ENCODE measurements at regions not wholly inside any gene's neighbourhood (a gene's known extent, or its start where the extent isn't known, plus 50 kb on each side); places are given as distances from the start of the nearest gene placed in this dataset.

- Mint-ChIP-seq H3K9me3 (peaks cover 16% of the 10 kb centered on the region; the same call in 2 of the 3 replicates), H3K27me3 (ENCODE audit: insufficient read depth, low read depth, poor library complexity) (peaks cover 3% of the 10 kb centered on the region), H3K4me1 (no peaks in the 10 kb centered on the region), H3K4me3 (no peak overlapping the region), H3K27ac (no peak overlapping the region), H3K36me3 (ENCODE audit: low read depth) (peaks cover 12% of the 10 kb centered on the region; the same call in 2 of the 3 replicates)
- H3K4me2 ChIP-seq = no peak overlapping the region
- H3K27ac ChIP-seq (ENCODE audit: low read depth) = no peak overlapping the region
- H3K36me3 ChIP-seq (ENCODE audit: insufficient read depth) = no peaks in the 10 kb centered on the region; the same call in 1 of the 2 replicates
- H3F3A ChIP-seq (replicated peaks; ENCODE audit: low read depth) = no peaks in the 10 kb centered on the region
- no peak overlapping the region for H2AFZ ChIP-seq
- TF ChIP-seq POLR2AphosphoS5 (IDR thresholded peaks at IDR 0.05; ENCODE audit: low read depth) = no peak
- TF ChIP-seq ZNF331 (CRISPR knock-in tag; IDR thresholded peaks at IDR 0.05; ENCODE audit: low read depth) = no peak
- no peak for TF ChIP-seq STAT1 (IDR thresholded peaks at IDR 0.05; ENCODE audit: unreplicated experiment)
- no peak for TF ChIP-seq ZNF114 (CRISPR knock-in tag; IDR thresholded peaks at IDR 0.05)
- no peak for TF ChIP-seq EZH2phosphoT487 (IDR thresholded peaks at IDR 0.05; ENCODE audit: unreplicated experiment)
- TF ChIP-seq ZNF462 (CRISPR knock-in tag; IDR thresholded peaks at IDR 0.05) = no peak
- no peak for TF ChIP-seq EZH2 (IDR thresholded peaks at IDR 0.05; ENCODE audit: low read depth, unreplicated experiment)
- no peak for TF ChIP-seq REST (IDR thresholded peaks at IDR 0.05; ENCODE audit: unreplicated experiment)
- TF ChIP-seq CREB1 (CRISPR knock-in tag; IDR thresholded peaks at IDR 0.05; ENCODE audit: low read depth) = no peak
- TF ChIP-seq ETS1 (IDR thresholded peaks at IDR 0.05) = no peak
- TF ChIP-seq NANOG (IDR thresholded peaks at IDR 0.05; ENCODE audit: borderline replicate concordance) = no peak
- no peak for TF ChIP-seq CTCF (conservative IDR thresholded peaks at IDR 0.05; ENCODE audit: low read depth in 2 of 2)
- no peak for TF ChIP-seq JUNB (IDR thresholded peaks at IDR 0.05; ENCODE audit: unreplicated experiment)
- no peak for DNase-seq (ENCODE audit: low spot score)
- H4K20me1 ChIP-seq (replicated peaks; ENCODE audit: insufficient read depth) = no peaks in the 10 kb centered on the region
- no peaks in the 10 kb centered on the region for H3K4me1 ChIP-seq (ENCODE audit: insufficient read depth)
- no peaks in the 10 kb centered on the region for H3K27me3 ChIP-seq (ENCODE audit: insufficient read depth)
- ATAC-seq = no peak
- no peak overlapping the region for H3K4me3 ChIP-seq
- no peaks in the 10 kb centered on the region for H3K79me2 ChIP-seq (replicated peaks; ENCODE audit: insufficient read depth)
- 0 out of 2 replicates have a peak, but pooled peaks cover 3% of the 10 kb centered on the region for H3K9me2 ChIP-seq (ENCODE audit: insufficient read depth)
Measured at GRCh38 chr13:39881383-39881782, 225.9 kb downstream of the COG6 start.

Data from GM23338 (cell line).